WTC11 (cell line): ENCODE measurements at regions not wholly inside any gene's neighbourhood (a gene's known extent, or its start where the extent isn't known, plus 50 kb on each side); places are given as distances from the start of the nearest gene placed in this dataset.

ENCODE experiments used
- ZBTB21 ChIP-seq: sonication (generic); formaldehyde crosslinking; IDR thresholded peaks from 2 replicates; pipeline ENCODE4 v1.8.1; 2023; ENCODE audit warnings: mild to moderate bottlenecking, missing genetic modification reagents, borderline replicate concordance
- TF ChIP-seq, protein P1 (sequence below): fragments of 200-600 bp; IDR thresholded peaks from 2 replicates; pipeline ENCODE4 v1.8.0; 2022; ENCODE audit warnings: antibody characterized with exemption
- TF ChIP-seq, protein P2 (sequence below): sonication (generic); formaldehyde crosslinking; IDR thresholded peaks from 2 replicates; pipeline ENCODE4 v1.8.1; 2023; ENCODE audit warnings: mild to moderate bottlenecking, missing genetic modification reagents, borderline replicate concordance

DNA sequence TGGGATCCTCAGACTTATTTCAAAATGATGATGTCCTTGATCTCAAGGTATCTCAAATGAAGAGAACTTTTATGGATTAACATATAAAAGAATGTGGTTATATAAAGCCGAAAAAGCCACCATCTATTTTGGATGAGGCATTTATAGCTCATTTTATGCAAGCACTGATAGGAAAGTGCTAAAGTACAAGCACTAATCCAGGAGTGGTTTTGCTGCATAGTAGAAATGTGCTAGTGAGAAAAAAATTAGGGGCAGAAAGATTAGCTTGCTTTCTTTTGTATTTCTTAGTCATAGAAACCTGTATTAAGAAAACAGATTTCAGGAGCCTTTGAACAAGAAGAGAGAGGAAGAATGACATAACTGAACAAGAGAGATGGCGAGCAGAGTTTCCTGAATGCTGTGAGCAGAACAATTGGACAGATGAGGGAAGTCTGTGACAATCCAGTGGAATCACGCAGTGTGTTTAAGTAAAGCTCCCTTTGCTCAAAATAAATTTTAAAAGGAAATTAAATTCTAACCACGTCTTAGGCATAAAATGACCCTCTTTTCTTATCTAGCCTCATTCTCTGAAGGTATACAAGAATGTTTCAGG lies 238.2 kb upstream of the NOVA1 start:
- TF ChIP-seq, protein P1, sequence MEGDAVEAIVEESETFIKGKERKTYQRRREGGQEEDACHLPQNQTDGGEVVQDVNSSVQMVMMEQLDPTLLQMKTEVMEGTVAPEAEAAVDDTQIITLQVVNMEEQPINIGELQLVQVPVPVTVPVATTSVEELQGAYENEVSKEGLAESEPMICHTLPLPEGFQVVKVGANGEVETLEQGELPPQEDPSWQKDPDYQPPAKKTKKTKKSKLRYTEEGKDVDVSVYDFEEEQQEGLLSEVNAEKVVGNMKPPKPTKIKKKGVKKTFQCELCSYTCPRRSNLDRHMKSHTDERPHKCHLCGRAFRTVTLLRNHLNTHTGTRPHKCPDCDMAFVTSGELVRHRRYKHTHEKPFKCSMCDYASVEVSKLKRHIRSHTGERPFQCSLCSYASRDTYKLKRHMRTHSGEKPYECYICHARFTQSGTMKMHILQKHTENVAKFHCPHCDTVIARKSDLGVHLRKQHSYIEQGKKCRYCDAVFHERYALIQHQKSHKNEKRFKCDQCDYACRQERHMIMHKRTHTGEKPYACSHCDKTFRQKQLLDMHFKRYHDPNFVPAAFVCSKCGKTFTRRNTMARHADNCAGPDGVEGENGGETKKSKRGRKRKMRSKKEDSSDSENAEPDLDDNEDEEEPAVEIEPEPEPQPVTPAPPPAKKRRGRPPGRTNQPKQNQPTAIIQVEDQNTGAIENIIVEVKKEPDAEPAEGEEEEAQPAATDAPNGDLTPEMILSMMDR, result no peak
- no peak for TF ChIP-seq ZBTB21 (CRISPR knock-in tag)
- TF ChIP-seq, protein P2, sequence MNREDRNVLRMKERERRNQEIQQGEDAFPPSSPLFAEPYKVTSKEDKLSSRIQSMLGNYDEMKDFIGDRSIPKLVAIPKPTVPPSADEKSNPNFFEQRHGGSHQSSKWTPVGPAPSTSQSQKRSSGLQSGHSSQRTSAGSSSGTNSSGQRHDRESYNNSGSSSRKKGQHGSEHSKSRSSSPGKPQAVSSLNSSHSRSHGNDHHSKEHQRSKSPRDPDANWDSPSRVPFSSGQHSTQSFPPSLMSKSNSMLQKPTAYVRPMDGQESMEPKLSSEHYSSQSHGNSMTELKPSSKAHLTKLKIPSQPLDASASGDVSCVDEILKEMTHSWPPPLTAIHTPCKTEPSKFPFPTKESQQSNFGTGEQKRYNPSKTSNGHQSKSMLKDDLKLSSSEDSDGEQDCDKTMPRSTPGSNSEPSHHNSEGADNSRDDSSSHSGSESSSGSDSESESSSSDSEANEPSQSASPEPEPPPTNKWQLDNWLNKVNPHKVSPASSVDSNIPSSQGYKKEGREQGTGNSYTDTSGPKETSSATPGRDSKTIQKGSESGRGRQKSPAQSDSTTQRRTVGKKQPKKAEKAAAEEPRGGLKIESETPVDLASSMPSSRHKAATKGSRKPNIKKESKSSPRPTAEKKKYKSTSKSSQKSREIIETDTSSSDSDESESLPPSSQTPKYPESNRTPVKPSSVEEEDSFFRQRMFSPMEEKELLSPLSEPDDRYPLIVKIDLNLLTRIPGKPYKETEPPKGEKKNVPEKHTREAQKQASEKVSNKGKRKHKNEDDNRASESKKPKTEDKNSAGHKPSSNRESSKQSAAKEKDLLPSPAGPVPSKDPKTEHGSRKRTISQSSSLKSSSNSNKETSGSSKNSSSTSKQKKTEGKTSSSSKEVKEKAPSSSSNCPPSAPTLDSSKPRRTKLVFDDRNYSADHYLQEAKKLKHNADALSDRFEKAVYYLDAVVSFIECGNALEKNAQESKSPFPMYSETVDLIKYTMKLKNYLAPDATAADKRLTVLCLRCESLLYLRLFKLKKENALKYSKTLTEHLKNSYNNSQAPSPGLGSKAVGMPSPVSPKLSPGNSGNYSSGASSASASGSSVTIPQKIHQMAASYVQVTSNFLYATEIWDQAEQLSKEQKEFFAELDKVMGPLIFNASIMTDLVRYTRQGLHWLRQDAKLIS (CRISPR knock-in tag), result no peak
